ENCODE measurements at regions not wholly inside any gene's neighbourhood (a gene's known extent, or its start where the extent isn't known, plus 50 kb on each side); places are given as distances from the start of the nearest gene placed in this dataset.

DNA sequence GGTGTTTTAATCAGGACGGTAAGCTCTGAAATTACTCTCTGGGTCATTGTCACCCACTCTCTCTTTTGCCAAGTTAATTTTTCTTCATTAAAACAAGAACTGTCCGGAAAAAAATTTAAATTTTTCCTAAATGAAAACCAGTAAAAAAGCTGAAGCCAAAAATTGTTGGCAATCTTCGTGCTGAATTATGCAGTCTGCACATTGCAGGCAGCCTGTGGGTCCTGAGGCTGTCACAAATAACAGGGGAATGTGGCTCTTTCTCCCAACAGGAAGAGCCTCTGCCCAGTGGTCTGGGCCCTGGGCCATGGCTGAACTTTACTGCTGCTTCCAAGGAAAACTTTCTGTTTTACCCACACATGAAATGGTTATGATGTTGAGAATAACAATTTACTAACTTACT, 153.9 kb upstream of the SPAG17 start:
- Histone ChIP-seq H2AFZ (ENCODE audit: low read length) (no peak overlapping the region), H3K4me3 (replicated peaks in 1 of 3; ENCODE audit: insufficient read depth in 1 of 3, low read depth in 2 of 3, low read length in 3 of 3) (no peak overlapping the region), H3K27ac (ENCODE audit: extremely low read length, insufficient read depth, low read length) (no peak overlapping the region), H3K79me2 (ENCODE audit: insufficient read depth, low read length) (no peaks in the 10 kb centered on the region), H3K27me3 (ENCODE audit: control insufficient read depth in 1 of 2, insufficient read depth in 2 of 2, low read length in 2 of 2) (no peaks in the 10 kb centered on the region), H3K4me1 (ENCODE audit: insufficient read depth, low read length) (no peaks in the 10 kb centered on the region), H4K20me1 (ENCODE audit: insufficient read depth, low read length) (no peaks in the 10 kb centered on the region), H3K9ac (ENCODE audit: insufficient read depth, low read depth, low read length) (no peak overlapping the region), H3K36me3 (replicated peaks in 1 of 2; ENCODE audit: control insufficient read depth in 1 of 2, insufficient read depth in 2 of 2, low read length in 2 of 2) (no peaks in the 10 kb centered on the region), H3K4me2 (ENCODE audit: low read depth, low read length) (no peak overlapping the region), H3K9me3 (ENCODE audit: low read length) (no peaks in the 10 kb centered on the region)
- intact Hi-C loops (cut with micrococcal nuclease; ENCODE audit: unreplicated experiment) (no loop called here), in situ Hi-C loops (cut with HindIII; ENCODE audit: extremely low pct_ligation_motif_present, low pct_unique_long_range_greater_than_20kb) (no loop called here)
- no peak for ATAC-seq
- POLR2A ChIA-PET = no interaction called here
- DNase-seq (ENCODE audit: low spot score) = no peak
- no peak for FAIRE-seq
- 1% methylated on average over 3 of the region's 3 CpGs for WGBS (ENCODE audit: low lambda C conversion rate)
- TF ChIP-seq ZNF574 (CRISPR knock-in tag; IDR thresholded peaks at IDR 0.05) (no peak), ZNF256 (CRISPR knock-in tag; conservative IDR thresholded peaks at IDR 0.05) (no peak), ZNF878 (CRISPR knock-in tag; IDR thresholded peaks at IDR 0.05) (no peak), ZBTB14 (CRISPR knock-in tag; IDR thresholded peaks at IDR 0.05) (no peak)
- TF ChIP-seq, protein P1, sequence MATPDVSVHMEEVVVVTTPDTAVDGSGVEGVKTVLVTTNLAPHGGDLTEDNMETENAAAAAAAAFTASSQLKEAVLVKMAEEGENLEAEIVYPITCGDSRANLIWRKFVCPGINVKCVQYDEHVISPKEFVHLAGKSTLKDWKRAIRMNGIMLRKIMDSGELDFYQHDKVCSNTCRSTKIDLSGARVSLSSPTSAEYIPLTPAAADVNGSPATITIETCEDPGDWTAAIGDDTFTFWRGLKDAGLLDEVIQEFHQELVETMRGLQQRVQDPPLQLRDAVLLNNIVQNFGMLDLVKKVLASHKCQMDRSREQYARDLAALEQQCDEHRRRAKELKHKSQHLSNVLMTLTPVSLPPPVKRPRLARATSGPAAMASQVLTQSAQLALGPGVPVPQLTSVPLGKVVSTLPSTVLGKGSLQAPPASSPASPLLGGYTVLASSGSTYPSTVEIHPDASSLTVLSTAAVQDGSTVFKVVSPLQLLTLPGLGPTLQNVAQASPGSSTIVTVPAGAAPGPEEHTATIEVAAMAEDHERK (CRISPR knock-in tag; IDR thresholded peaks at IDR 0.05; ENCODE audit: low read depth) = no peak
- no TSS peak for BruUV-seq (replicated peaks)
- CTCF ChIA-PET (ENCODE audit: low intra/inter-chr PET ratio, low total read pairs) = no interaction called here
